NCI-H748 treated with DMSO at 0.1 percent for 48 hours (cell line): ENCODE measurements at regions not wholly inside any gene's neighbourhood (a gene's known extent, or its start where the extent isn't known, plus 50 kb on each side); places are given as distances from the start of the nearest gene placed in this dataset.

ENCODE experiments used
- DNase-seq: peaks from one replicate; lab custom pipeline; 2025; lab: John Stamatoyannopoulos, UW

GRCh38 chr5:175285261-175285660 lies 158.7 kb downstream of the DRD1 start:
- DNase-seq: no peak

- no peak for DNase-seq
Observed at GRCh38 chr5:175284806-175285205, 159.2 kb downstream of the DRD1 start.

- peak; percentile 45 for DNase-seq
Observed at GRCh38 chr5:175282611-175283225, 161.3 kb downstream of the DRD1 start.

- no peak for DNase-seq
Observed at GRCh38 chr5:175281714-175282113, 162.3 kb downstream of the DRD1 start.

- no peak for DNase-seq
Observed at GRCh38 chr5:175281257-175281656, 162.7 kb downstream of the DRD1 start.

- DNase-seq: no peak
Observed at GRCh38 chr5:175279506-175279905, 164.5 kb downstream of the DRD1 start.

- no peak for DNase-seq
Observed at GRCh38 chr5:175275748-175276147, 168.2 kb downstream of the DRD1 start.

GRCh38 chr5:175275097-175275496 lies 168.9 kb downstream of the DRD1 start:
- no peak for DNase-seq

GRCh38 chr5:175274171-175274570 lies 169.8 kb downstream of the DRD1 start:
- DNase-seq: no peak

- no peak for DNase-seq
Observed at GRCh38 chr5:175264406-175264805, 179.6 kb downstream of the DRD1 start.

- DNase-seq: no peak
Observed at GRCh38 chr5:175263776-175264175, 180.2 kb downstream of the DRD1 start.

GRCh38 chr5:175261526-175261925 lies 182.5 kb downstream of the DRD1 start:
- no peak for DNase-seq

GRCh38 chr5:175261037-175261436 lies 182.9 kb downstream of the DRD1 start:
- no peak for DNase-seq

- DNase-seq: no peak
Observed at GRCh38 chr5:175257847-175258194, 186.2 kb downstream of the DRD1 start.

- no peak for DNase-seq
Observed at GRCh38 chr5:175257128-175257846, 186.7 kb downstream of the DRD1 start.

GRCh38 chr5:175254155-175254554 lies 189.8 kb downstream of the DRD1 start:
- DNase-seq: no peak

- DNase-seq: no peak
Observed at GRCh38 chr5:175253597-175253996, 190.4 kb downstream of the DRD1 start.

GRCh38 chr5:175252234-175252805 lies 191.7 kb downstream of the DRD1 start:
- no peak for DNase-seq

GRCh38 chr5:175250426-175250825 lies 193.6 kb downstream of the DRD1 start:
- no peak for DNase-seq

GRCh38 chr5:175248416-175248905 lies 195.5 kb downstream of the DRD1 start:
- DNase-seq: no peak

GRCh38 chr5:175246889-175247520 lies 197.0 kb downstream of the DRD1 start:
- no peak for DNase-seq

GRCh38 chr5:175246242-175246888 lies 197.6 kb downstream of the DRD1 start:
- DNase-seq: no peak
